GM12872 (cell line): ENCODE measurements at regions not wholly inside any gene's neighbourhood (a gene's known extent, or its start where the extent isn't known, plus 50 kb on each side); places are given as distances from the start of the nearest gene placed in this dataset.

ENCODE experiments used
- CTCF ChIP-seq: IDR thresholded peaks from 3 replicates; pipeline ENCODE4 v1.5.1; 2011; ENCODE audit warnings: low read depth, mild to moderate bottlenecking, low read length, moderate library complexity; ENCODE audit not compliant: insufficient read depth

DNA sequence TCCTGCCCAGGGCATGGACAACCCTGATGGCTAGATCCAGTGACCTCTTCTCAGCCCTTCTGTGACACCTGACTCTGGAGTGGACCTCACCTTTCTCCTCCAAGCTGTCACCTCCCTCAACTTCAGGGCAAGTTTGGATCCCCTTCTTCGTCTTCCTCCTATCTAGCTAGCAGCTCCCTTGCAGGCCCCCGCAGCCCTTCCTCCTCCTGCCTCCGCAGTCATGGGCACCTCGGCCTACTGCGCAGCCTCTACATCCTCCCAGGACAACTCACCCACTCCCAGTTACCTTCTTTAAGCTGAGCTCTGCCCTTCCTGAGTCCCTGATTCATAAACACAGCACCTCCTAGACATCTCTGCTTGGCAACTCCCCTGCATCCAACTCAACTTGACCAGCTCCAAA, 61.3 kb upstream of the ID3 start:
- no peak for TF ChIP-seq CTCF

GRCh38 chr1:23619299-23620188, 60.2 kb upstream of the ID3 start:
- no peak for TF ChIP-seq CTCF

GRCh38 chr1:23618586-23619083, 59.3 kb upstream of the ID3 start:
- no peak for TF ChIP-seq CTCF

- no peak for TF ChIP-seq CTCF
Measured at GRCh38 chr1:23617084-23617521, 57.8 kb upstream of the ID3 start.

- no peak for TF ChIP-seq CTCF
Measured at GRCh38 chr1:23616292-23616824, 57.1 kb upstream of the ID3 start.

DNA sequence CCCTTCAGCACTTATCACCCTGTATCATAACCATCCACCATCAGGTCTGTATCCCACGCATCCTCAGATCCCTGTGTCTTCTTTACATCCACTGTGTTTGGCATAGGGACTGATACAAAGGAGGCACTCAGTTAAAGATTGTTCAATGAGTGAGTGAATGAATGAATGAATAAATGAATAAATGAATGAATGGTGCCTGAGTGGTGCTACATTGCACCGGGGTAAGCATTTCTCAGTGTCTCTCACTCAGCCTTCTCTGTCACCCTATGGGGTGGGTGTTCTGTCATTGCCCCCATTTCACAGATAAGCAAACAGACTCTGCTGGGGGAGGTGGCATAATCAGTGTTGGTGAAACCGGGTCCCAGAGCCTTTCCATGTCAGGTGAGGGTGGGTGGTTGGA, 56.6 kb upstream of the ID3 start:
- TF ChIP-seq CTCF = no peak

DNA sequence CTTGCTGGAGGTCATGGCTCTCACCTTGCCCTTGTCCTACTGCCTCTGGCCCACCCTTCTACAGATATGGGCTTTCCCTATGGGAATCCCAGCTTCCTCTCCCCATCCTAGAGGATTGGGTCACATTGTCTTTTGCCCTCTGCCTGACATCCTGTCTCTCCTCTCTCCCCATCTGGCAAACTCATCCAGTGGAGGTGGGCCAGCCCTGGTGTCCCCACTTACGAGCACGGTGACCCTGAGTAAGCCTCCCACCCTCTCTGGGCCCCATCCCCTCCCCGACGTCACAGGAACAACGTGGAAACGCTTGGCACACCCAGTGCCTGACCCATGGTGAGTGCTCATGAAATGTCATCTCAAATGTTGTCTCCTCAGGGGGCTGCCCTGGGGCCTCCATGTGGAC, 56.1 kb upstream of the ID3 start:
- TF ChIP-seq CTCF = no peak
